NT2/D1 (cell line): ENCODE measurements at regions not wholly inside any gene's neighbourhood (a gene's known extent, or its start where the extent isn't known, plus 50 kb on each side); places are given as distances from the start of the nearest gene placed in this dataset.

Experiments used
- DNase-seq: peaks from one replicate; pipeline ENCODE4 v3.0.0-alpha.2; 2011; ENCODE audit warnings: low read depth, low spot score
- H3K27me3 ChIP-seq: 2 replicates; pipeline ENCODE4 v1.6.0; 2011; ENCODE audit warnings: mild to moderate bottlenecking; ENCODE audit not compliant: insufficient read length, insufficient read depth
- H3K36me3 ChIP-seq: 2 replicates; pipeline ENCODE4 v1.6.1; 2011; ENCODE audit warnings: mild to moderate bottlenecking, low read length, mixed read lengths; ENCODE audit not compliant: insufficient read depth, insufficient read length
- H3K4me1 ChIP-seq: 2 replicates; pipeline ENCODE4 v1.5.1; 2011; ENCODE audit not compliant: insufficient read depth, insufficient read length
- H3K4me3 ChIP-seq: 2 replicates; pipeline ENCODE4 v1.5.1; 2011; ENCODE audit warnings: low read depth; ENCODE audit not compliant: insufficient read length
- H3K9ac ChIP-seq: 2 replicates; pipeline ENCODE4 v1.6.0; 2011; ENCODE audit warnings: low read depth; ENCODE audit not compliant: insufficient read length
- H3K9me3 ChIP-seq: 2 replicates; pipeline ENCODE4 v1.5.1; 2011; ENCODE audit warnings: mild to moderate bottlenecking, low read length; ENCODE audit not compliant: insufficient read depth
- SUZ12 ChIP-seq: IDR thresholded peaks from 2 replicates; pipeline ENCODE4 v1.6.1; 2011; ENCODE audit not compliant: insufficient read length, insufficient read depth; ENCODE audit errors: extremely low read depth
- YY1 ChIP-seq: IDR thresholded peaks from 2 replicates; pipeline ENCODE4 v1.6.1; 2011; ENCODE audit not compliant: insufficient read length, insufficient read depth
- ZNF274 ChIP-seq: IDR thresholded peaks from 2 replicates; pipeline ENCODE4 v1.6.1; 2011; ENCODE audit warnings: mild to moderate bottlenecking, low read depth, low read length

DNA sequence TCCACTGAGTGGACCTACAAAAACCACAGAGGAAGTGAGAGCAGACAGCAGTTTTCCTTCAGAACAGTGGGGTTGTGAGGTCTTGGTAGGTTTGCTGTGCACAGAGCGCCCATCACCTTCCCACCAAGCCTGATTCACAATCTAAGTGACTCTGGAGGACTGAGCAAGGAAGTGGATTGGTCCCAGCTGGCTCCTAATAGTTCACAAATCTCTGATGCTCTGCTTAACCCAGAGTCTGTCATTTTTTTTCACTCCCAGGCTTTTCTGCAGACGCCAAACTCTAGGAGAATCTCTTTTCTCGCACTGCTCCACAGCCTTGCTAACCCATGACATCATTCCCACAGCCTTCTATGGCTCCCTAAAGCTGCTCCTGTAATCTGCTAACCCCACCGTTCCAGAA, 280.4 kb downstream of the C1D start:
- no peaks in the 10 kb centered on the region for H3K27me3 ChIP-seq
- TF ChIP-seq SUZ12 (no peak), YY1 (no peak), ZNF274 (no peak)

DNA sequence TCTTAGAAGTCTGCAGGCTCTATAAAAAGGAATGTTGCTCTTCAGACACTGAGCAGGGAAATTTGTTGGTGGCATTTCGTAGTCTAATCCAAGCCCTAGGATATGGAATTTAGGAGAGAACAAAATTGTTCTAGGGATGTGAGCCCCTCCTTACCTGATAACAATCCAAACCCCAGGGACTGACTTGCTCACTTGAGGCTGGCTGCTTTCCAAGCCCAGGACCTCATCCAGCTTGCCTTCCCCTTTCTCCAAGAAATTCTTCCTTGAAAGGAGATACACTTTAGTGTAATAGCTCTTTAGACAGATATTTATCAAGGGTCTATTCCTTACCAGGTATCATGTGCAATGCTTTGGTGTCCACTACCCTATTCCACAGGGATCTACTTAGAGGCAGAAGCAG, 279.8 kb downstream of the C1D start:
- DNase-seq, result no peak
- TF ChIP-seq YY1 (no peak), ZNF274 (no peak), SUZ12 (no peak)

More for the DNA sequence above, 280.4 kb downstream of the C1D start:
- Histone ChIP-seq H3K9me3 (no peaks in the 10 kb centered on the region), H3K4me3 (no peak overlapping the region), H3K9ac (no peak overlapping the region), H3K36me3 (no peaks in the 10 kb centered on the region), H3K4me1 (no peaks in the 10 kb centered on the region)
- no peak for DNase-seq

DNA sequence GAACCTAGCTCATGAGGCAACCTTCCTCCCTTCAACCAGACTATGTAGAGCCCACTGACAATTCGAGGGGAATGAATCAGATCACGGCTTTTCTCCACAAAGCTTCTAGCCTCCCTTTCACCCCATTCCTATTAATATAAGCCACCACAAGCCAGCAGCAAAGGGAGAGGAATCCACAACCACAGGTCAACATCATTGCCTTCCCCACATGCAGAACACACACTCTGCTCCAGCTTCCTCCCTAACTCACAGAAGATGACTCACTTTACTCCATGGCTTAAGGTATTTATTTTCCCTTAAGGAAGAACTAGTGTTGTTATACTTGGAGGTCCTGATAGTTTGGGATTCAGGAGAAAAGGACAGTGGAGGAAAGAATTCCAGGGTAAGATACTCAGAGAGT, 272.2 kb downstream of the C1D start:
- Histone ChIP-seq H3K27me3 (no peaks in the 10 kb centered on the region), H3K9ac (no peak overlapping the region), H3K9me3 (no peaks in the 10 kb centered on the region), H3K4me1 (no peaks in the 10 kb centered on the region), H3K36me3 (no peaks in the 10 kb centered on the region), H3K4me3 (no peak overlapping the region)
- TF ChIP-seq YY1, result no peak
- no peak for TF ChIP-seq SUZ12
- no peak for TF ChIP-seq ZNF274
- DNase-seq, result no peak

More for the DNA sequence above, 279.8 kb downstream of the C1D start:
- Histone ChIP-seq H3K4me3 (no peak overlapping the region), H3K9ac (no peak overlapping the region), H3K4me1 (no peaks in the 10 kb centered on the region), H3K36me3 (no peaks in the 10 kb centered on the region), H3K27me3 (no peaks in the 10 kb centered on the region), H3K9me3 (no peaks in the 10 kb centered on the region)

DNA sequence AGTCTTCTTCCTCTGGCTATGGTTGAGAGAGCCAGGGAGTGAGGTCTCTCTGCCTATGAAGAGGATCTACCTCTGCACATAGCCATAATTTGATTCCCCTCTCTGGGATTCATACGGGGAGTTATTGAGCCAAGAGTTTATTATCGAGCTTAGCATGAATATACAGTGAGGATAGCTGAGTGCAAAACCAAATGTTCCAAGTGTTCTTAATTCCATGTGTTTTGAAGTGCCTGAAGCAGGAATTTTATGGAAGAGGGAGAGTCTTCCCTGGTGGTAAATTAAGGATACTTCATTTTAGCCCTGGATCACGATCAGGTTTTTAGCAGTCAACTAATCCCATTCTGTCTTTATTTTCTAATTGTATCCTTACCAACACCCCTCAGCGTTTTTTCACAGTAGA, 270.6 kb downstream of the C1D start:
- no peak overlapping the region for H3K9ac ChIP-seq
- no peak for DNase-seq
- no peaks in the 10 kb centered on the region for H3K36me3 ChIP-seq
- H3K9me3 ChIP-seq, result no peaks in the 10 kb centered on the region
- H3K4me3 ChIP-seq, result no peak overlapping the region
- H3K27me3 ChIP-seq, result no peaks in the 10 kb centered on the region
- no peaks in the 10 kb centered on the region for H3K4me1 ChIP-seq
- TF ChIP-seq SUZ12 (no peak), YY1 (no peak), ZNF274 (no peak)

DNA sequence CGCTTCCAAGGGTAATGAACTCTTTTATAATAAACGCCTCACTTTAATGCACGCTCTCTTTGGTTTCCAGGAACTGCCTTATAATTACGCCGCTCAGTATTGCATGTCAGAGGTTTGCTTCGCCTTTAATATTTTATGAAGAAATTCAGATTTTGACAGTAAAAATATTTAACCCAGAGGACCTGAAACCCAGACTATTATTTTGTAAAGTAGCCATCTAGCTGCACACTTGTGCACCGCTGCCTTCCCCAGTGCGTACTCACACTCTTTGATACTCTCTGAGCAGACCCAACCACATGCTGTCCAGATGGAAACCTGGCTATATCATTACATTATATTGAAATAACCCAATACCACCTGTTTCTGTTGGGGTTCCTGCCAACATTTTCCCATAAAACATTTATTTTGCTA, 270.1 kb downstream of the C1D start:
- Histone ChIP-seq H3K9me3 (no peaks in the 10 kb centered on the region), H3K4me1 (no peaks in the 10 kb centered on the region), H3K4me3 (no peak overlapping the region), H3K27me3 (no peaks in the 10 kb centered on the region), H3K36me3 (no peaks in the 10 kb centered on the region), H3K9ac (no peak overlapping the region)
- TF ChIP-seq YY1 (no peak), SUZ12 (no peak), ZNF274 (no peak)
- DNase-seq, result no peak

DNA sequence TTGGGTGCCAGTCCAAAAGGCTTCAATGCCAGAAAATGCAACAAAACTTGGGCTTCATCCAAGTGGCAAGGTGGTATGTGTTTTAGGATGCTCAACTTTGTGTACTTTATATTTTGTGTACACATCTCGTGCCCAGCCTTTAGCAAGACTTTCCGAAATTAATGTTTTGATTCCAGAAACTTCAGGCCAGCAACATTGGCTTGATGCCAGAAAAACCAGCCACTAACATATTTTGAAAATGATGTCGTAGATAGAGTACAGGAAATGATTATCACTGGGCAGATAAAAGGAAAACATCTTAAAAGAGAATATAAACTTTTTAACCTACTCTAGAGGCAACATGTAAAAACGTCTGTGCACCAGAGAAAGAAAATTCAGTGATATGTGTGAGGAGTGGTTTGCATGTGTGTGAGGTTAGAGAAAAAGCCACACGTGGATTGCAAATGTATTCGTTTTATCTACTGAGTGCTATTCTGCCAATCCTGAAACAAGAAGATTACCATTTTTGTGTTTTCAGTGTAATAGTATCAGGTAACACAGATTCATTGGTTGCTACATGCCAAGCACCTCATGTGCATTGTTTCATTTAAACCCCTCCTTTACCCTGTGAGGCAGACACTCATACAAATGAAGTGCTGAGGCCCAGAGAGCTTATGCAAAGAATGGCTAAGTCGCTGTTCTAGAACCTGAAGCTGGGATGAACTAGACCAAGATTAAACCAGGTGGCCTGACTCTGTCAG, 264.8 kb downstream of the C1D start:
- Histone ChIP-seq H3K9ac (no peak overlapping the region), H3K36me3 (no peaks in the 10 kb centered on the region), H3K27me3 (no peaks in the 10 kb centered on the region), H3K4me1 (no peaks in the 10 kb centered on the region), H3K9me3 (no peaks in the 10 kb centered on the region), H3K4me3 (no peak overlapping the region)
- DNase-seq, result no peak
- TF ChIP-seq SUZ12 (no peak), YY1 (no peak), ZNF274 (no peak)

DNA sequence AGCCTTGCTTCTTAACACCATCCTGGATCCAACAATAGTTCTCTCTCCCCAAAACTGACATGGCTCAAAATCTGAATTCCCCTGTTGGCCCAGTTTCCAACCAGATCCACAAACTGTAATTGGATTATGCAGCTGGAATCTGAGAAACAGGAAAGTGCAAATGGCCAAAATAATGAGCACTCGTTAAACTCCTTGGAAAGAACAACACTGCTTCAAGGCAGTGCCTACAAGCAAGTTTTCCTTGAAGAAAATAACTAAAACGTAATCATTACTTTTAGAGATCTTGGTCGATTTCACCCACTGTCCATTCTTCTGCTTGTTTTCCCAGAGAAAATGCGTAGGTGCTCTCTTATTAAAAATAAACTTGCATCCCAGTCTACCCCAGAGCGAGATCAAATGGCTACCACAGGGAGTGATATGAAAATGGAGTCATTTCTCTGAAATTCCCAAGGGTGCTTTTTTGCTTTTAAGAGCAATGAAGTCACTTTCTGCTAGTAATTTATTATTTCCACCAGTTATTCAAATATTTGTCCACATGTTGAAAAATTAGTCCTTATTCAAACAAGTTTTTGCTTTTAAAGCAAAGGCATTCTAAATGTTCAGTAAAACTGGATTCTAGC, 264.2 kb downstream of the C1D start:
- no peaks in the 10 kb centered on the region for H3K27me3 ChIP-seq
- H3K4me1 ChIP-seq, result no peaks in the 10 kb centered on the region
- H3K9ac ChIP-seq, result no peak overlapping the region

DNA sequence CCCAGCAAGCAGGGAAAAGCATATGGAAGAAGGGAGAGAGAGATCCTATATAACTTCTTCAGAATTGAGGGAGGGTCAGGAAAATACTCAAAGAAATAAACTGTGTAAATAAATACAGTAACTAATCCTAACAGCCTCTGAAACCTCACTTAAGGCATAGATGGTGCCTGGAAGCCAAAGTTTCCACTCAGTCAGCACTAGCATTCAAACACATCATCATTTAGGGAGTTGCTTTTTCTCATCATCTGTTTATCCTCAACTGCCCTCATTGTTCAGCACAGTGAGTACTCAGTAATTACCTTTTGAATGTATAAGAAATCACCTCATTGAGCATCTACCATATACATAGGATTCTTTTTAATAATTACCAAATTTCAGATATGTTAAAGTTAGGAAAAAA, 262.9 kb downstream of the C1D start:
- Histone ChIP-seq H3K9me3 (no peaks in the 10 kb centered on the region), H3K4me1 (no peaks in the 10 kb centered on the region), H3K9ac (no peak overlapping the region), H3K4me3 (no peak overlapping the region), H3K36me3 (no peaks in the 10 kb centered on the region), H3K27me3 (no peaks in the 10 kb centered on the region)
- no peak for TF ChIP-seq YY1
- TF ChIP-seq SUZ12, result no peak
- no peak for TF ChIP-seq ZNF274
- DNase-seq, result no peak

More for the DNA sequence above, 264.2 kb downstream of the C1D start:
- Histone ChIP-seq H3K9me3 (no peaks in the 10 kb centered on the region), H3K36me3 (no peaks in the 10 kb centered on the region), H3K4me3 (no peak overlapping the region)
- TF ChIP-seq SUZ12, result no peak
- no peak for TF ChIP-seq YY1
- no peak for TF ChIP-seq ZNF274
- DNase-seq, result no peak
